GM21447 (cell line): ENCODE measurements at regions not wholly inside any gene's neighbourhood (a gene's known extent, or its start where the extent isn't known, plus 50 kb on each side); places are given as distances from the start of the nearest gene placed in this dataset.

ENCODE experiments used
- ATAC-seq: cut with Tn5 transposase; IDR thresholded peaks from one replicate; pipeline ENCODE4 v1.9.1; 2021; ENCODE audit not compliant: unreplicated experiment

DNA sequence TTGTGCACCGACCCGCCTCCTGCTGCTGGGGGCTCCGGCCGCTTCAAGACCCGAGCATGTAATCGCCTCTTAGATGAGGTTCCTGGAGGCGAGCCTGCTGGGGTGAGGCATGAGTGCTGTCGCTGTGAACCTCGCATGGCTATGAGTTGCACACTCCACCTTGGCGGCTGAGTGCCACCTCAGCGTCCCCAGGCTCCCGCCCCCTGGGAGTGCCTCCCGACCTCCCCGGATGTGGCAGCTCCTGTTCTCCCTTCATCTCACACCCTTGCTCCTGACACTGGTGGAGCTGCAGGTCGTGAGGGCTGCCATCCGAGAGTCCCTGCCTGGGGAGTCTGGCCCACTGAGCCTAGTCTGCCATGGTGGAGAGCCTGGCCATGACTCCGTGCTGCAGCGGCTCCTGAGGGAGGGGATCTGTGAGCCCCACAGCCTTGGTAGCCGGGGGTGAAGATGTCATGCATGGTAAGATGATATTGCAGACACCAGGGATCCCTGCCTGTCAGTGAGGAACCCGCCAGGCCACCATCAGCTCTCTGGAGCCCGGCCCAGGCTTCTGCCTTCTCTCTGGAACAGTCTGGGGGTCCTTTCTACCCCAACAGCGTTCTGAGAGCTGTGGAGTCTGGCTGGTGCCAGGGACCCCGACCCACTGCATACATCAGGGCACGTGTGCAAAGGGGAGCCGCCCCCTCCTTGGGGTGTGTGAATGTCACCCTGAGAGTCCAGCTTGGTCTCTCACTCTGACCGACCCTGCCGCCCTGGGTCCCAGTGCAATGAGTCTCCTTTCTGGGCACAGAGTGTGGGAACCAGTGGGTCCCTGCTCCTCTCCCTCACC lies 61.6 kb upstream of the HS6ST1 start:
- ATAC-seq: no peak

GRCh38 chr2:128380961-128381938 lies 62.6 kb upstream of the HS6ST1 start:
- ATAC-seq: no peak

GRCh38 chr2:128384446-128384845 lies 65.8 kb upstream of the HS6ST1 start:
- ATAC-seq: no peak

- ATAC-seq: no peak
Measured at GRCh38 chr2:128384956-128385355, 66.3 kb upstream of the HS6ST1 start.

DNA sequence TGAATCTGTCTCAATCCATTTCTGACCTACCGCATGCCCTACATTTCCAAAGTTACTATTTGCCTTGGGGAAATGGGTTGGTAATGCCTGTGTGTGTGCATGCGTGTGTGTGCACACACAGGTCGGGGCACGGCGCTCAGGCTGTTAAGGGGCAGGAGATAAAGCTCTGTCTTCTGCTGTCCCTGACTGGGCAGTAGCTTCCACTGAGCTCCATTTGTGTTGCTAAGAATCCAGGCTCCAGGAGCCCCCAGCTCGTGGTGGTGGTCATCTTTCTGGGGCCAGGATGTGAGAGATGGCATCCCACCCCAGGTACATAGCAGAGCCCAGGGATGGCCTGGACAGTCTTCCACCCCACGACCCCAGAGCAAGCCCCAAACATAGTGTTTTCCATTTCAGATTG lies 66.7 kb upstream of the HS6ST1 start:
- ATAC-seq: no peak

DNA sequence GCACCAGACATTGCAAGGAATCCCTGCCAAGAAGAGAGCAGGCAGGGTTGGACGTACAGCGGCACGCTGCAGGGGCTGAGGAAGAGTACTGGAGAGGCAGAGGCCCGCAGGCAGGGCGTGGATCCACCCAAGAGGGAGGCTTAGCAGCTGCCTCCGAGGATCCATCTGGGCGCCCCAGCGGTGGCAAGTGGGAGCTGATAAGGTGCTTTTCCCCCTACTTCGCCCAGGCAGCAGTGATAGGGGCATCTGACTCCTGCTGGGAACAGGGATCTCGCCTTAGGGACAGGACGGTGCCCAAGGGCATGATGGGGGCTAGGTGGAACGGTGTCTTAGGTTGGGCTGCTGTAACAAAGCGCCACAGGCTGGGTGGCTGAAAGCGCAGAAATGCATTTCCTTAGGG lies 67.4 kb upstream of the HS6ST1 start:
- no peak for ATAC-seq

DNA sequence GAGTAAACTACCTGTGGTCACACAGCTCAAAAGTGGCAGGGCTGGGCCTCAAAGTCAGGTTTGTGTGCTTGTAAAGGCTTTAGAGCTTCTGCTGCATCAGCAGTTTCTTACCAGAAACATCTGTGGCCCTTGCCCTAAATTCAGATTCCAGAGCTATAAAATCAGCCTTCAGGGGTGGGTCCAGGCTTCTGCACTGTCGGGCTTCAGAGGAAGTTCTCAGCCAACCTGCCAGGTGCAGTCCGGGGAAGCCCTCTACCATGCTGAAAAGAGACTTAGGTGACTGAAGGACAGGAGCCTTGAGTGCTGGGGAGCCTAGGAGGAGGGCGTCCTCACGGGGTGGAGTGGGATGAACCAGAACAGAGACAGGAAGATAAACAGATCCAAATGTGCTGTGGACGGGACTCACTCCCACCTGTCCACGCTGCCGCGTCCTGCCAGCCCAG lies 69.9 kb upstream of the HS6ST1 start:
- ATAC-seq: no peak

DNA sequence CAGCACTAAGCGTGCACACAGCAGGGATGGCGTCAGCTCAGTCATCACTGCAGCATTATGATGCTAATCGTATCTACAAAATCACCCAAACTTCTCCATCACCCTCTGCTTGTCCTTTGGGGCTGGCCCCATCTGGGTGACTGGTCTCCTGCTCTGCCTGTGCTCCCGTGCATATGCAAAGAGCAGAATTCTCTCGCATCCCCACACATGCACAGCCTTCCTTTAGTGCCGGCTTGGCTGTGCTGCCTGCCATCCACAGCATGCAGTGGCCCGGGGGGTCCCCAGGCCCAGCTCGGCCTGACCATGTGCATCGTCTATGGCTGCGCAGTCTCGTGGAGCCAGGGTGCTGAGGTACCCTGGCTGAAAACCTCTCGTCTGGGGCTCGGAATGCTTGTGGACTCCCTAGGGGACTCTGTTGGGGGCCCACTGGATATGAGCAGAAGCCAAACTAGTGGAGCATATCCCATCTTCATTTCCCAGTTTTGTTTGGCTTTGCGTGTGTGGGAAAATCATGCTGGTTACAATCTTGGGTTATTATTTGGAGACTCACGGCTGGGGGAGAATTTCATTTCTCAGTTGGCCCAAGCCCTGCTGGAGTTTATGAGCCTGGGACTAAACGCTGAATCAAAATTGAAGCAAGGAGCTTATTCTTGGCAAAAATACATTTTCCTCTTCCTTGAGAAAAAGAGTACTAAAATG lies 70.9 kb upstream of the HS6ST1 start:
- ATAC-seq: no peak

DNA sequence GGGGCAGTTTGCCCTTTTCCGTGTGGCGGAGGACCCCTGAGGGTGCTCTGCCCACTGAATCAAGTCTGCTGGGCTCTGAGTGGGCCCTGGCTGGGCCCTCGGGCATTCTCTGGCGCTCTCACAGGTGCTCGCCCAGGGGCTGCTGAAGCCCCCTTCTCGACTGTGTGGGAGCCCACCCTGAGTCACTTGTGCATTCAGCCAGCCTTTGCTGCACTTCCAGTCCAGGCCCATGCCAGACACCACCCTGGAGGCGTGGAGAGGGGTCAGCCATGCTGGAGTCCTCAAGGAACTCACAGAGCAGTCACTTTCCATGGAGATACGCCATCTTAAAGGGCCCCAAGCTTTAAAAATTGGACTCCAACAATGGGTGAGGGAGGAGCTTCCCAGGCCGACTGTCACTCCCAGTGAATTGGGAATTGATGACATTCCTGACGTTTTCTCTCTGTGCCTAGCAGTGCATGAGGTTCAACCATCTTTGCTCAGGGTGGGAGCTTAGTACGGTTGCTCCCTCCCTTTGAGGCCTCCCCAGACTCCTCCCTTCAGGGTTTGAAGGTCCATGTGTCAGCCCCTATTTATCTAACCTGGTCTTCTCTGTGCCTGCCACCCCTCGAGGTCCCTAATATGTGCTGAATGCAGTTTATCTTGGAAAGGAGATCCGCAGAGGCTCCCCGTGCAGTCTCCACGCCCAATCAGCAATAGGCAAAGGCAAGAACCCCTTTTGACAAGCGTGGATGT lies 71.8 kb upstream of the HS6ST1 start:
- no peak for ATAC-seq

- no peak for ATAC-seq
Measured at GRCh38 chr2:128390991-128391630, 72.4 kb upstream of the HS6ST1 start.

GRCh38 chr2:128391679-128392078 lies 73.0 kb upstream of the HS6ST1 start:
- no peak for ATAC-seq

DNA sequence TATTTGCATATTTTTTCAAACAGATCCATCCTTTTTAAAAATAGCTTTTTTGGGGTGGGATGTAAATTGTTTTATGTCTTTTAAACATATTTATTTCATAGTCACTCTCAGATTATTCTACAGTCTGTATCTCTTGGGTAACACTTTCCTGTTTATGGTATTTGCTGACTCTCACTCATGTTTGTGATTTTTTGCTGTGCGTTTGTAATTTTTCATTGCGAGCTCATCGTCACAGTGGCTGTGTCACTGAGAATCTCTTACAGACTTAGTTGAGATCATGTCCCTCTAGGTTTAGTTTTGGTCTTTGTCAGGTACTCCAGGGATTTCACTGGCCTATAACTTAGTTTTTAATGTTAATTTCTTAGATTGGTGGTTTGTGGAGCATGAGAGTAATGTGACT lies 73.5 kb upstream of the HS6ST1 start:
- ATAC-seq: no peak

- no peak for ATAC-seq
Measured at GRCh38 chr2:128394007-128394730, 75.5 kb upstream of the HS6ST1 start.

DNA sequence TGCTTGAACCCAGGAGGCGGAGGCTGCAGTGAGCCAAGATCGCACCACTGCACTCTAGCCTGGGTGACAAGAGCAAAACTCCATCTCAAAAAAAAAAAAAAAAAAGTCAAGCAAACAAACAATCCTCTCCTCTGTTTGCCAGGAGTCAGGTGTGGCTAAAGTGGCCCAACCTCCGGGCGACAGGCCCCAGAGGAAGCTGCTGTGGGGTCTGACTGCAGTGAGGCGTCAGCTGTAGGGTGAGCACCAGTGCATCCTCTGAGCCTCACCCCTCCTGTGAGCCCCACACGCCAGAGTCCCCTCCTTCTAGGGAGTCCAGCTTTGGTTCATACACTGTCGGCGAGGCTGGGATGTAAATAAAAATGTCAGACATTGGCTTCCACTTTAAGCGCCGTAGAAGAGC lies 76.5 kb upstream of the HS6ST1 start:
- no peak for ATAC-seq

DNA sequence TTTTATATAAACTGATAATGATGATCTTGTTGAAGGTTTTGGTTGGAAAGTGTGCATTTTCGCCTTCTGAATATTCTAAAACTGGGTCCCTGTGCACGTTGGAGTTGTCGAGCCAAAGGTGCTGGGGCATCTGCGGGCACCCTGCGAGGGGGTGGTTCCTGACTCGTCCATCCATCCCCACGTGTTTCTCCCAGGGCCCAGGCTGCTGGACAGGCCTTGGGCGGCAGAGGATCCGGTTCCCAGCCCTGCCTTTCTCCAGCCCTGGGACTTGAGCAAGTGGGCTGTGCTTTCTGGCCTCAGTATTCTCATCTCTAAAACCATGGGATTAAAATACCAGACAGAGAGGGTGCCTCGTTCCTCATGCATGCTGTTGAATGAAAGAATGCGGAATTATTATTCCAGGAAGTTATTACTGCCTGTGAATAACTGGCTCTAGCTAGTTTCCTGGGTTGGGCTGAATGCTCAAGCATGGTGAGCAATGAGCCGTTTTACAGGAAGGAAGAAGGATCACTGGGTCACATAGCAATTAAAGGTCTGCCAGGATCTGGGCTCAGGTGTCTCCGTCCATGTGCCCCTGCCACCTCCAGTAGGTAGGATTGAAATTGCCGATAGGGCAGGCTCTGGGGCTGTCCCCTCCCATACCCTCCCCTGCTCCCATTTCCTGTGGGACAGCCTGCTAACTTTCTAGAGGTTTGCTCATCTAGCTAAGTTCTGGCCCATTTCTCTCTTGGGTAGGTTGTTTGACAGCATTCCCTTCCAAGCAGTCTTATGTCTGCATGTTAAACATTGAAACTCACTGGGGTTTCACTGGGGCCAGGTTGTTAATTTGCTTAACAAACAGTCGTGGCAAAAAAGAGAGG lies 77.2 kb upstream of the HS6ST1 start:
- ATAC-seq: no peak

DNA sequence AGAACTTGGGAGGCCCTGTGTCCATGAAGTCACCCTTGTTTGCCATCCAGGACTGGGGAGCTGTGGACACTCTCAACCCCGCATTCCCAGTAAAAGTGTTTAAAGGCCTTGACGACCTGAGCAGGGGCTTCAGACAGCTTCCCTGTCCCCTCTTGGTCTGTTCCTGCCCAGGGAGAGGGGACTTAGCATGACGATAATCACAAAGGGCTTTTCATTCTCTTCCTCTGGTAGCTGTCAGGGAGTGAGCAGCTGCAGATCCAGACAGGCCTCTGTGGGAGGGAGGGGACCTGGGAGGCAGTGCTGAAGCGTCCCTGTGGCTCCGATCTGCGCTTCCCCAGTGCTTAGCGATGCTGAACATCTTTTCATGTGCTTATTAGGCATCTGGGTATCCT lies 77.8 kb upstream of the HS6ST1 start:
- ATAC-seq: no peak

DNA sequence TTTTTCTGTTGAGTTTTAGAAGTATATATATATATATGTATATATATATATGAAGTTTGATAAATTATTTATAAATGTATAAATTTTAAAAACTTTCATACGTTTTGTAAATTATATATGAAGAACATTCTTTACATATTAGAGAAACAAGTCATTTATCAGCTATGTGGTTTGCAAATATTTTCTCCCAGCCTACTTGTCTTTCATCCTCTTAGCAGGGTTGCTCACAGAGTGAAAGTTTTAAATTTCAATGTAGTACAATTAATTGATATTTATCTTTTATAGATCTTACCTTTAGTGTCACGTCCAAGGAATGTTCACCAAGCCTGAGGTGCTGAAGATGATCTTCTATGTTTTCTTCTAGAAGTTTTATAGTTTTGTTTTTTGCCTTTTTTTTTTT lies 78.3 kb upstream of the HS6ST1 start:
- ATAC-seq: no peak

DNA sequence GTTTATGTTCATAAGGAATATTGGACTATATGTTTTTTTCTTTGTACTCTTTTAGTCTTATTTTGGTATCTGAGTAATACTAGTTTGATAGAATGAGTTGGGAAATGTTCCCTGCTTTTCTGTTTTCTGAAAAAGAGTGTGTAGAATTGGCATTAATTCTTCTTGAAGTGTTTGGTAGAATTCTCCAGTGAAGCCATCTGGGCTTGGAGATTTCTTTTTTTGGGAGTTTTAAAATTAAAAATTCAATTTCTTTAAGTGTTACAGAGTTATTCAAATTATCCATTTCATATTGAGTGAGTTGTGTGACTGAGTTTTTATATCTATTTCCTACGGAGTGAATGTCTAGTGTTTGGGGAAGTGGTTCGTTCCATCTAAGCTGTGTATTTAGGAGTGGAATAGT lies 80.6 kb upstream of the HS6ST1 start:
- ATAC-seq: no peak
